KBM-7 (cell line): ENCODE measurements at regions not wholly inside any gene's neighbourhood (a gene's known extent, or its start where the extent isn't known, plus 50 kb on each side); places are given as distances from the start of the nearest gene placed in this dataset.

Experiments
- DNase-seq: peaks from one replicate; pipeline ENCODE4 v3.0.0-alpha.2; 2015
- in situ Hi-C: fragments of 300-500 bp; cut with MboI; formaldehyde crosslinking; loops from 2 replicates; pipeline ENCODE4 v1.14.3; 2020; ENCODE audit warnings: low sequenced_read_pairs, low pct_unique_long_range_greater_than_20kb, mixed read lengths

- in situ Hi-C loops: no loop called here
- no peak for DNase-seq
Observed at GRCh38 chr3:28172748-28173147, 68.7 kb upstream of the CMC1 start.

DNA sequence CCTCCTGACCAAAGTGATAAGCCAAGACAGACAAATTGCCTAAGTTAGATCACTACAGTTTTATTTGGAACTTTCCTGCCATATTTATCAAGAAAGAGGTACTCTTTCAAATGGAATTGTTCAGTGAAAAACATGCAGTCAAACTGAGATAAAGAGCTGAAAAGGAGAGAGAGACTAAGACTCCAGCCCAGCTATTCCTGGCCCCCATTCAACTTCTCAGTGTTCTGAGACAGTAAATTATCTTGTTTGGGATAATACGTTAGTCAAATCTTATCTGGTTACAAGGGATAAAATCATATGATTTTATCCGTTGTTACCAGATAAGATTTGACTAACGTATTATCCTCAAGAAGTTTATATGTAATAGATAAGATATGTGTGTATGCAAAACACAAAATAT, 67.6 kb upstream of the CMC1 start:
- in situ Hi-C loops: no loop called here

GRCh38 chr3:28186748-28187147, 54.7 kb upstream of the CMC1 start:
- DNase-seq: no peak
- in situ Hi-C loops: no loop called here

More for the DNA sequence above, 67.6 kb upstream of the CMC1 start:
- DNase-seq: no peak

GRCh38 chr3:28188686-28189085, 52.7 kb upstream of the CMC1 start:
- peak; percentile 57 for DNase-seq
- in situ Hi-C loops: no loop called here

- in situ Hi-C loops: no loop called here
- DNase-seq: no peak
Observed at GRCh38 chr3:28191363-28191762, 50.1 kb upstream of the CMC1 start.
